SH-SY5Y (cell line): ENCODE measurements at regions not wholly inside any gene's neighbourhood (a gene's known extent, or its start where the extent isn't known, plus 50 kb on each side); places are given as distances from the start of the nearest gene placed in this dataset.

Experiments
- GATA2 ChIP-seq: IDR thresholded peaks from 2 replicates; pipeline ENCODE4 v1.6.1; 2011; ENCODE audit warnings: mild to moderate bottlenecking, low read depth, low read length
- GATA3 ChIP-seq: IDR thresholded peaks from 2 replicates; pipeline ENCODE4 v1.6.1; 2011; ENCODE audit warnings: low read depth, mild to moderate bottlenecking, low read length, moderate library complexity

DNA sequence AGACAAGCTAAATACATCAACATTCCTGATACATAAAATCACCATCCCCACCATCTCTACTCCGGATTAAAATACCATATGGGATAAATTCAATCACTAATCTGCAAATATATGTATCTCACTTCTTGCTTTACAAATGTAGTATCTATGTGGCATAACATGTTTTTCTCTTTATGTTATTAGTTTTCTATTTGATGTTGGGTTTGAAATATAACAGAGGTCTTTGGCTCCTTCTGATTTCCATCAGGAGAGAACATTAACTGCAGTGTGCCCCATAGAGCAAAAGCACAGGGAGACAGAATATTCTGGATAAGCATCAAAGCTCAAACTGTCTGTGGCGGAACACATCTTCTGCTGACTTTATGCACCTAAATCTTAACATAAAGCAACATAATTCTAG lies 547.2 kb upstream of the CDH8 start:
- TF ChIP-seq GATA3 (peak; percentile 73), GATA2 (peak; percentile 74)
